HFF-Myc (cell line): ENCODE measurements at regions not wholly inside any gene's neighbourhood (a gene's known extent, or its start where the extent isn't known, plus 50 kb on each side); places are given as distances from the start of the nearest gene placed in this dataset.

Experiments
- DNase-seq: peaks from one replicate; pipeline ENCODE4 v3.0.0-alpha.2; 2011; ENCODE audit warnings: low read depth; ENCODE audit errors: extremely low read depth
- H3K4me3 ChIP-seq: replicated peaks from 2 replicates; pipeline ENCODE4 v1.5.1; 2011; ENCODE audit warnings: low read depth, mild to moderate bottlenecking, control low read depth, low read length
- CTCF ChIP-seq: IDR thresholded peaks from 2 replicates; pipeline ENCODE4 v1.5.1; 2012; ENCODE audit warnings: mild to moderate bottlenecking, low read depth, low read length, control low read depth; ENCODE audit errors: missing control alignments

- no peak for TF ChIP-seq CTCF
- no peak overlapping the region for H3K4me3 ChIP-seq
- no peak for DNase-seq
Observed at GRCh38 chr3:18880691-18881090, 267.6 kb upstream of the KCNH8 start.

- no peak for TF ChIP-seq CTCF
- H3K4me3 ChIP-seq: no peak overlapping the region
- no peak for DNase-seq
Observed at GRCh38 chr3:18872466-18872865, 275.8 kb upstream of the KCNH8 start.

GRCh38 chr3:18870642-18871041, 277.7 kb upstream of the KCNH8 start:
- no peak for DNase-seq
- no peak overlapping the region for H3K4me3 ChIP-seq
- no peak for TF ChIP-seq CTCF

- TF ChIP-seq CTCF: no peak
- DNase-seq: no peak
- no peak overlapping the region for H3K4me3 ChIP-seq
Observed at GRCh38 chr3:18870074-18870640, 278.2 kb upstream of the KCNH8 start.

GRCh38 chr3:18868911-18869689, 279.2 kb upstream of the KCNH8 start:
- no peak for DNase-seq
- H3K4me3 ChIP-seq: no peak overlapping the region
- no peak for TF ChIP-seq CTCF

- no peak for DNase-seq
- no peak overlapping the region for H3K4me3 ChIP-seq
- no peak for TF ChIP-seq CTCF
Observed at GRCh38 chr3:18866899-18867298, 281.4 kb upstream of the KCNH8 start.
